ENCODE measurements at regions not wholly inside any gene's neighbourhood (a gene's known extent, or its start where the extent isn't known, plus 50 kb on each side); places are given as distances from the start of the nearest gene placed in this dataset.

DNA sequence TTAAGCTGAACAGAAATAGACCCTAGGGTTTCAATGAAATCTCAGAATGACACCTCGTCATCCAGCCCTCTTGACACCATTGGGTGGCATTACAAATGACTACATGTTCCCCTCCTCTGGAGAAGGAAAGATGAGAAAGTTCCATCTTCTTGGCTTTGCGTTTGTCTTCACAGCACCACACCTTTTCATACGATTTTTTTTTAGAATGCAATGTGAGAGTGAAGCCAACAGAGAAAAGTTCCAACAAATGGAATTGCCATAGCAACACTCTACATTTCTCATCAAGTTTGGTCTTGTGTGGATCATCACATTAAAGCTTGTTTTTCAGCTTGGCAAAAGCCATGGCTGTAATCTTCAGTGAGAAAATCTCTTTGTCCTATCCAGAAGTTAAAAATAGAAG, 183.4 kb upstream of the SNX7 start:
- no peak for FAIRE-seq

DNA sequence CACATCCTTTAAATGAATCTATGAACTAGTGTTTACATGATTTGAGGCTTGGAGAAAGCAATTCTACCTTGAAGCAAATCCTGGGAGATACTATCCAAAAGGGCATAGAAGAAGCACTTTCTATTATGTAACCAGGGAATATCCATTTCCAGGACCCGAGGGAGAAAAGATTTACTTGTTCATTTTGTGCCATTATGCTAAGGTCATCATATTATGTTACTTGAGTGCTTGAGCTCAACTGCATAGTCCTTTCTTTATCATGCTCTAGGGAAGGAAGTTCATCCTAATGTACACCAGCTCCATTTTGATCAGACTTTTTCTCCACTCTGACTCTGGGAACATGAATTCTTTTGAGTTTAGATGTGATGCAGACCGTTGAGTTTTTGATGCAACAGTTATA, 188.6 kb upstream of the SNX7 start:
- FAIRE-seq = no peak

DNA sequence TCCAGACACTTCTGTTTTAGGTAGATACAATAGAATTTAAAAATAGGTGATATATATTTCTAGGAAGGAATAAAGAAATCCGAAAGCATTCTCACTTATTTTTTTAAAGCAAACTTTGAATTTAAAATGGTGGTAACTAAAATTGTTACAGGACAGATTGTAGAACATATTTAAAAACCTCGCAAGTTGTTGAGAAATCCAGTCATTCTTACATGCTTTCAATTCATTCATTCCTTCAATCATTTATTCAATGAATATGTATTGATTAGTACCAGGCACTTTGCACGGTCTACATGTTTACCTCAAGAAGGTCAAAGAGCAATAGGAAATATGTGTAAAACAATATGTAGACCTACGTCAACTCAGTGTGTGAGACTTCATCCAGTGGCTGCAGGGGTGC, 189.9 kb upstream of the SNX7 start:
- FAIRE-seq = no peak

DNA sequence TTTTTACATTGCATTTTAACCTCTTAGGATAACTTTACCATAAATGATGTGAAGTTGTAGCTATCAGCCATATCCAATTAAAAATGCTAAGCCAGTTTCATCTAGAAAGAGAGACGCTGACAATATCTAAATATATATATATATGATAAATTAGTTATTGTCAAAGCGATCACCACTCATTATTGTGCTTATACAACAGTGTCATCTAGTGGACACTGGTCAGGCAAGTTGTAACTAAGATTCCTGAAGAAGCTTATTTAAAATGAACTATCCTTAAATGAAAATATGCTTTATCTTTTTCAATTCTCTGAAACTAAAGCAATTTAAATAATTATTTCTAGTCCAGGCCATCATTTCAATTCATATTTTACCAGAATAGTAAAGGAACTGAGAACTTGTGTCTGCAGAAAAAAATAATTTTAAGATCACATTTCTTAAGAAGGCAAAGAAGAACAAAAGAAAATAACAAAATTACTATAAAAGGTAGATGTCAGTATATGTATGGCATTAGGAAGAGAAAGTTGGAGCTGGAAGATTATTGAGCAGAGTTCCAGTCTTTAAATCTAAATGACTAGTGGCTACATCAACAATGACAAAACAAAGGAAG, 193.3 kb upstream of the SNX7 start:
- FAIRE-seq = peak; percentile 57

DNA sequence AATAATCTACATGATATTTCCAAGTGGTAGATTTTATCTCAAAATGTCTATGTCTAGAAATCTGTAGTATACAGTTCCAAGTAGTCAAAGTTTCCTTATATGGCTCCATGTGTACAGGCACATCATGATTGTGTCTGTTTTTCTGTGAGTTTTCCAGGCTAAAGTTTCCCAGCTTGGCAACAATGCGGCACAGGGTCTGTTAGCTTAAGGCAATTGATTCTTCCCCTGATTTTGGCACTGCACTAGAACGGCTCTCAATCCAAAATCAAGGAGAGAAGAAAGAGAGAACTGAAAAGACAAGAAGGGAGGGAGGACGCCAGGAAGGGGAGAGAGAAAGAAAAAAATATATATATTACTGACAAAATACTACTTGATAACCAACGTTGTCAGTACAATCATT, 193.9 kb upstream of the SNX7 start:
- no peak for FAIRE-seq

DNA sequence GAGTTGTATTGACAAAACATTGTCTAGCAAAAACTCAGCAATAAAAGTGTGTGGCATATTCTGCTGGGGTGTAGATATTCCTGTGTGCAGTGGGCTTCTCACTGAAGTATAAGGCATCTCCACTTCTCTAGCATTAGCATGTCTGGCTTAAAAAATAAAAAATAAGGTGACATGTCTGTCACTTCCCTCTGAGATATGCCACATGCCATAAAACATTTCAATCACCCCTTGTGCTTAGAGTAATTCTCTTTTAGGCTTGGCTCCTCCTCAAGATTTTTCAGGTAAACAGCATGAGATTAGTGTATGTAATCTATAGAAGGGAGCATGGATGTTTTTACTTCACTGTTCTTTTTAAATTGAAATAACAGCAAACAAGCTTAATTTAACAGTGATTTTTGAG, 194.4 kb upstream of the SNX7 start:
- FAIRE-seq = no peak

DNA sequence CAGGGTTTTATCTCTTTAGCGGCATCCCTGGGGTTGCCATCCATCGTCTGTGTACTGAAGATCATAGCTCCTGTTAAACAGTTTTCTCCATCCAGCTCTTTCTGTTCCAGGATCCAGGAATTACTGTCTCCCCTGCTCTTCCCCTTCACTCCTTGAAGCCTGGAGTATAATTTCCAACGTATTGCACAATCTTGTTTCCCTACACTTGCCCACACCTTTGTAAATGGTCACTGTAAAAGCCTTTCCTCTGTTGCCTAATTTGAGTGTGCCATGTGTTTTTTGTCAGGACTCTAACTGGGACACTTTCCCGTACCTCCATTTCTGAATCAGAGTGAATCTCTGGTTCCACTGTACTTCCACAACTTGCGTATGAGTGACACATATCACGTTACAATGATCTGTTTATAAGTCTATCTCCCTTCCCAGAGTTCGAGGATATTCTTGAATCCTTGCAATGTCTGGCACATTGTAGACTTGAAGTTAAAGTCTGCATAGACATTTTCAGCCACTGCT, 199.6 kb upstream of the SNX7 start:
- no peak for FAIRE-seq

DNA sequence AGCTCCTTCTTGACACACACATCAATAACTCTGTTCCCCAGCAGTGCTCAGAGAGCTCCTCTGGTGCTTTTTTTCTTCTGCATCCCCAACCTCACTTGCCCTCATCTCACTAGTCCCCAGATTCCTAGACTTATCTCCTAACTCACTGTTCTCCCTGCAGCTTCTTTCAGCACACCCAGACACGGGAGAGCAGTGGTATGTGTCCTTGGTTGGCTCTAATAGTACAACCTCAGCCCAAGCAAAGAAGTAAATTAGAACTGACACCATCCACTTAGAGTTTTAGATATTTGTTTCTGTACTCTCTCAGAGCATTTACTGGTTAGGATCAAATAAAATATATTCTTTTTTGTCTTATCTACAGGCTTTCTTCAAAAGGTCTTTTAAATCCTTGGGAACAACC, 201.4 kb upstream of the SNX7 start:
- FAIRE-seq = no peak

DNA sequence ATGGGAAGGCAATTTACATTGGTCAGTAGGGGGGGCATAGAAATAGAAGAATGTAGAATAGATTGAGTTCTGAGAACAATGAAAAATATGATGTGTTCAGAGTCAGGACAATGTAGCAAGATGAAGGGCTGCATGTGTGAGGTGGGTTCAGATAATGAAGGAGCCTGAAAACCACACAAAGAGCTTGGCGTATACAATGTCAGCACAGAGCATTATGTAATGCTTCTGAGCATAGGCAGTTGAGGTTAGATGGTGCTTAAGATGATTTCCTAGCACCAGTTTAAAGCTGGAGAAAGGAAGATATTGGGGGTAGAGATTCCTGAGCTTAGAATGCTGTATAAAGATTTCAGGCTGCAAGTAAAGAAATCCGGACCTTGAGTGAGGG, 202.0 kb upstream of the SNX7 start:
- no peak for FAIRE-seq

DNA sequence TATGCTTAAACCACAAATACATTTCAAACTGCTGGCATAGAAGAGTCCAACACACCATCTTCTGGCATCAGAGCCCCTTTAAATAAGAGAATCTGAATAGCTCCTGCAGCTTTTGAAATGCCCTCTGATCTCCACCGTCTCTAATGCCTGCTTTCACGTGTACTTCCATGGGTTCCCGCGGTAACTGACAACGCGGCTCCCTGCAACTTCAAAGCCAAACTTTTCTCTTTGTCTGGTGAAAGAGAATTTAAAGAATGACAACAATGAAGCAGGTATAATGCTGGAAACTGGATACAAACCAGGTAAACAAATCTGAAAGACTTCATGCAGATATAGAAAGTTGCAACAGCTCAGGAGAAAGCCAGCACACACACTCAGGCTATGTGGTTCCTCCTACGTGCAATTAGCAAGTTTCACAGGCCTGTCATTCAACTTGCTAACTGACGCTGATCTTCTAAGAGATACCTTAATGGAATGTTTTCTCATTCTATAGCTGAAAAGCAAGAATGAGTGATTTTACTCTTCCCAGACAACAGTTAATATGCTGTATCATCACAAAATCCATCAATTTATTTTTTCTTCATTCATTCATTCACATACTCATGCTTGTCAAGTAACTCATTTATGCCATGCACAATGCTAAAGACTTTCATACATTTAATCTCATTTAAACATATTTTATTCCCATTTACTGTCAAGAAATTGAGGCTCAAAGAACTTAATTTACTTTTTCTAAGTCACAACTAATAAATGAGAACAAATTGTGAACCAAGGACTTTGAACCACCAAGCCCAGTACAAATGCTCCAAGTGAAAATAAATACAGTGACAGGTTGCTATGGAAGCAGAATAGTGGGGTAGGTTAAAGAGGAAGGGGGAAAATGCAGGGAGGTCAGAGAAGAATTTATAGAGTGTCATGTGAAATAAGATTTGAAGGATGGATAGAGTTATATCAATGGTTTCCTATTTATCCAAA, 202.7 kb upstream of the SNX7 start:
- no peak for FAIRE-seq

DNA sequence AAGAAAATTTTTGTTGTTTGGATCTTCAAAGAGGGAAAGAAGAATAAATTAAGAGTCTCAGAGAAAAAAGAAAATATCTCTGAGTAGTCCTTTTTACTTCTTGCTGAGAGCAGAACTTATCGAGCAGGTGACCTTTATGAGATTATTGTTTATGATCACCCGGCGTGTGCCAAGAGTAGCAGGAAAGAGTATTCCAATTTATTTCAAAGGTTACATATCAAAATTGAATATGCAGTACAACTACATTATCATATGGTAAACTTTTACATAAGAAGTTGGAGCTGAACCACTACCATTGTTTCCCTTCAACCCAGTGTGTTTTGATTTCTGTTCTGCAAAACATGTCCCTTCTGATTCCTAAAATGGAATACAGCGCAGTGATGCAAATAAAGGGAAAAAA, 204.3 kb upstream of the SNX7 start:
- no peak for FAIRE-seq

DNA sequence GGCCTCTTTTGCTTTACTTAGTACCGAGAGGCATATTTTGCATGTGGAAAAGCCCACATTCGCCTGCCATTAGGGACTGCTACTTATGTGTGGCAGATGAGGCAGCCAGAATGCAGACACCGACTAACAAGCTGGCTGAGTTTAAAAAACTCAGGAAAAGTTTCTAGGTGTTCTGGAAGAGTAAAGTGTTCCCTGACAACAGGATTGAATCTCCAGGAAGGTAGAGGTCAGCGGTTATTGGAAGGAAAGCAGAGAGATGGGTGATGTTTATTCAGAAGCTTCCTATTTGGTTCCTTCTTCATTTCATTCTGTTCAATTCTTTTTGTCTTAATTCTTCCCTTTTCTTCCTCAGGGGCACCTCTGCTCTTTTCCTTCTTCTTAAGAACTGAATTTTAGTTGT, 206.9 kb upstream of the SNX7 start:
- no peak for FAIRE-seq

DNA sequence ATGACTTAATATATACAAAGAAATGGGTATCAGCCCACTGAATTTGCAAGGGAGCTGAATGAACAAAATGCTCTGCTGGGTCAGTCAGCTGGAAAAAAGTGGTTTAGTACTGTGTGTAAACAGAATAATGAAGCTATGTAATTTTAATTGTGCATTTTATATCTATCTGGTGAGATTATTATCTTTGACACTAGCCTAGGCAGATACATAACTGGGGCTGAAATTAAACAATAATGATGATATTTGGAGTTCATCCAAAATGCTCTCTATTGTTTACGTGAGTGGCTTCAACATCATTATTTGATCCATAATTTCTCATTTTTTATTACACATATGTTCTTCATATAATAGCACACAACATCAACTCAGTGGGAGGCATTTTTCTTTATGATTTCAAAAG, 208.5 kb upstream of the SNX7 start:
- no peak for FAIRE-seq

DNA sequence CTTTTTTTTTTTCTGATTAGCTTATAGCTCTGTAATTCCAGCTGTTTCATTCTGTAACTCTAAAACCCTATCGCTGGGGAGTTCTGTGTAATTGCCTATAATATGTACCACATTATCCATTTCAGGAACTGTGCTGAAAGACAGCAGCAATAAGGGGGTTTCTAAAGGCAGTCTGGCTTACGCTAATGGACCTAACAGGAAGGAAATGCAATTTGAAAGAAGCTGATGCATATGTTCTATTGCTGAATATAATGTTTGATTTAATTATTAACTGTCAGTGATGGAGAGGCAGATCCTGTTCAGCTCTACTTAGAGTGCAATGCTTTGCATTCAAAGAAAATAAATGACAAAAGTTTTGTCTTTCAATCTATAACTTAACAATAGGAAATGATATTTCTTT, 209.4 kb upstream of the SNX7 start:
- FAIRE-seq = no peak

DNA sequence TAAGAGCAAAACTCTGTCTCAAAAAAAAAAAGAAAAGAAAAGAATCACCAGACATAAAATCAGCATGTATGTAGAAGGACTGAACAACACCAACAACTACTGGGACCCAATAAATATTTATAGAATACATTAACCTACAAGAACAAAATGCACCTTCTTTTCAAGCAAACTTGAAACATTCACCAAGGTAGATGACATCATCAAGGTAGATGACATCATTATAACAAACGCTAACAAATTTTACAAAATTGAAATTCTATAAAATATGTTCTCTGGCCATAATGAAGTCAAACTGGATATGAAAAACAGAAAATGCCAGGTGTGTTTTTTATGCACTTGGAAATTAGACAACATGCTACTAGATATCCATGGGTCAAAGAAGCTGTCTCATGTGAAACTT, 220.2 kb upstream of the SNX7 start:
- peak; percentile 41 for FAIRE-seq

DNA sequence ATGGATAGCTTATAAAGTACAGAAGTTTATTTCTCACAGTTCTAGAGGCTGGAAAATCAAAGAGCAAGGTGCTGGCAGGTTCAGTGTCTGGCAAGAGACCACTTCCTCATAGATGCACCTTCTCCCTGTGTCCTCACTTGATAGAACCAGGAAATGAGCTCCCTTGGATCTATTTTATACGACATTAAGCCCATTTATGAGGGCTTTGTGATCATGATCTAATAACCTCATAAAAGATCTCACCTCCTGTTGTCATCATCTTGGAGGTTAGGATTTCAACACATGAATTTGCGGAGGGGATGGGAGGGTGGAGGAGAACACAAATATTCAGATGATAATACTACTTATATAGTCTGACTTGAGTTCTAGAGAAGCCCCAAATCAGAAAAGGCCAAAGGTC, 222.1 kb upstream of the SNX7 start:
- FAIRE-seq = no peak

DNA sequence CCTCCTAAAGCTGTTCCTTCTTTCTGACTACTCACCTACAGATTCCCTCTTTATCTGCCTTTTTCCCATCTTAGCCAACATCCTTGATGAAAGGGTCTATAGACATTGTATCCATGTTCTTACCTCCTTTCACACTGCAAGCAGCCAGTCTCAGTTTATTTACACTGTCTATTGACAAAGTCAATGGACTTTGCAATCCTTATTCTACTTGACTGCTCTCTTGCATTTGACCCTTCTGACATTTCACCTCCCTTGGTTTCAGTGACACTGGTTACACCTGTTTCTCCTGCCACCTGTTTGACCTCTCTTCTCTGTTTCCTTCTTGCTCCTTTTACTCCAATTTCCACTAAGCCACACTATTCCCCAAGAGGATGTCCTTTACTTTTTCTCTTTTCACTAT, 224.0 kb upstream of the SNX7 start:
- no peak for FAIRE-seq

DNA sequence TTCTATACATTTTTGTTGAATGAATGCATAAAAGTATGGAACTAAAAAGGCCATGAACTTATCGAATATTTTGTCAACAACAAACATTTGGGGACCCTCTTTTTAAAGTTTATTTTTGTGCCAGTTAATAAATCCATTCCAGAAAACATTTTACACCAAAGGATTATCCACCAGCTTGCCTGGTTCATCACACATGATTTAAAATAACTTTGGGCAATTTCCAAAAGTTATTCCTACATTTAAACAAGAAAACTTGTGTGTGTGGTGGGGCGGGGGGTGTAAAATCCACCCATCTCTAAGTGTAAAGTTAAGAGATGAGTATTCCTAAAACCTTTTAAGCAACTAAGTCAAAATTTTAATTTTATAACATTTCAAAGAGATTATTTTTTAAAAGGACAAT, 224.5 kb upstream of the SNX7 start:
- no peak for FAIRE-seq

DNA sequence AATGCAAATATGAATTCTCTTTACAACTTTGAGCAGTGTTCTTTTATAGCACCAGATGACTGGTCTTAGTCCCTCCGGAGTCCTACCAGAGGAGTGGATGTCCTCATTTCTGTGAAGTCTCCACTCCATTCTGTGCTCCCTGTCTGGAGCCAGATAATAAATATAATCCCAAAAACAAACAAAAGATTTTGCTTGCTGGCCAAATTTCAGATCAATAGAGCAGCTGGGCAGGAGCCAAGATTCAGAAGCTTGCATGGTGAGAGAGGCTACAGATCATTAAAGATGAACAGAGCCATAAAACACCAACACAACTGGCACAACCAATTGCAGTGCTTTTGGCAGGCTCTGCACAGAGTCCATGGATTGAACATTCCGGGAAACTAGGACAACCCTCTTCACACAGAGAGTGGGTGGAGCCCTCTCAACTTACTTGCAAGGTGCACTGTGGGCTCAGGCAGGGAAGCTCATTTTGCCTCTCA, 231.5 kb upstream of the SNX7 start:
- no peak for FAIRE-seq

DNA sequence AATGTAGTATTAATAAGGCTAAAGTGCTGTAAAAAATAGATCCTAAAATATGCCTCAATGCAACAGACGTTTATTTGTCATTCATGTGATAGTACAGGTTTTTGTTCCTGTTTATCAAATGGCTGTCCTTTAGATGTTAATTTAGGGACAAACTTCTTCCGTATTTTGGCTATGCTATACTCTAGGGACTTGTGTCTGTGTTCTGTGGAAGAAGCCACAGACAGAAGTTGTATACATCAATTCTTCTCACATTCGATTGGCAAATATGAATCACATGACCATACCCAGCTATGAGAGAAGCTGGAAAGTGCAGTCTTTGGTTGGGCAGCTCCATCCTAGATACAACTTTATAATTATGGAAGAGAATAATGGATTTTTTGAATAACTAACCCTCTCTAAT, 232.7 kb upstream of the SNX7 start:
- no peak for FAIRE-seq

DNA sequence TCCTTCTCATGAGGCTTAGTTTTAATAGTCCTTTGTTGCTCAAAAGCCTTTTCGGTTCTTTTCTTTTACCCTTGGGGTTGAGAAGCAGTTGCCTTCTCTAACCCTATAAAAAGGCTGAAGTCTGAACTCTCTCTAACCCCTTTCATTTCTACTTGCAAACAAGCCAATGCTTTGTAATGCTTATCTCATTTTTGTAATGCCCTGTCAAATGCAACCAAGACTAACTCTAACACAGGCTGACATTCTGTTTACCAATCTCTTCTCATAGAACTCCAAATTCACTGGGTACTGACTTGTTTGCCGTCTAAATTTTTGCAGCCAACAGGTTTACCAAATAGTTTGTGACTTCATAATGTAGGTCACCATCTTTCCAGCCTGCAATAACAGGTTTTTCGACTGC, 233.9 kb upstream of the SNX7 start:
- FAIRE-seq = no peak

DNA sequence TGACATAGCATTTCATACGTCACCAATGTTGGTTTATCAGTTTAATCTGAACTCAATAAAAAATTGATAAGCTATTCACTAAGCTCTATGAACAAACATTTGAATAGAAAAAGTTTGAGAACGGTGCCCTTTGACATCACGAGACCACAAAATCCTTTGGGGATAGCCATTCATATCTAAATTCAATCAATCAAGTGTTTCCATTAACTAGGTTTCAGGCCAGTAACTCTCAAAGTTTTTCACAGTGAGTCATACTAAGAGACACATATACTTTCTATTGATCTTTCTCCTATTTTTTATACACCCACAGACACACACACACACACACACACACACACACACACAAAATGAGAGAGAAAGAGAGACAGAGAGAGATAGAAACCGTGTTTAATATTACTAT, 235.4 kb upstream of the SNX7 start:
- no peak for FAIRE-seq

DNA sequence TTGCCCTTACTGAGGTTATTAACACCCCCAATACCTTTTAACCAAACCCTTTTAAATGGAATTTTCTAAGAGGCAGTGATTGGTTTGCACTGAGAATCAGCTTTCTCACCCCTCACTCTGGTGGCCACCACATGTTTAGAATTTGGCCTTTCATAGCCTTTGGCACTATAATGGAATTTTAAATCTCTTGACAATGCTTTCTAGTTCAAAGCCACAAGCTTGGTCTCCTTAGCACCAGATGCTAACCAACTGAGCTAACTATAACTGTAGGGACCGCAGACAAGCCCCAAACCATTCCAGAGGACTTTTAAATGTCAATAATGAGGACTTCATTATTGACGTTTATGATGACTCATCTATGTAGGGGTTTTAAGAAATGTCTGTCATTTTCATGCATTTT, 238.7 kb upstream of the SNX7 start:
- no peak for FAIRE-seq

DNA sequence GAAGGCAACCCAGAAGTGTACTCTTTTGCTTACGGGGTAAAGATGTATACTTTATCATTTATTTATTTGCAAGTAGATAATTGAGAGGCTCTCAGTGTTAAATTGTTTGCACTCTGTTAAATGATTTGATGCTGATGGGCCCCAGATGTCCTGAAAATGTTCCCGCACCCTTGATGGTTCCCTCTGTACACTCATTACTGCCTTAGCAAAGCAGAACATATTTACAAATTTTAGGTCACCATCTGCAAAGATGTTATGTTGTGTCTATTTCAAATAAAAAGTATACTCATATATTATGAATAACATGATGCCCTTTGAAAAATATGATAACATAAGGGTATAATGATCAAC, 240.5 kb upstream of the SNX7 start:
- FAIRE-seq = no peak
